HG02852 (cell line): ENCODE measurements at regions not wholly inside any gene's neighbourhood (a gene's known extent, or its start where the extent isn't known, plus 50 kb on each side); places are given as distances from the start of the nearest gene placed in this dataset.
A peak's percentile ranks its signal among the peaks of the same experiment; 100 is the strongest.
"Not testable (repeated sequence)": the region's sequence is repeated elsewhere in the genome, so short reads cannot be mapped to it uniquely, and the experiment has no call there.

ENCODE experiments used
- ATAC-seq: cut with Tn5 transposase; IDR thresholded peaks from one replicate; pipeline ENCODE4 v1.9.1; 2021; ENCODE audit warnings: mild to moderate bottlenecking, moderate library complexity; ENCODE audit not compliant: unreplicated experiment

- no peak for ATAC-seq
These were observed 937.4 kb upstream of the GJE1 start for GRCh38 chr6:141195251-141195832.

GRCh38 chr6:141183368-141183767 is 949.4 kb upstream of the GJE1 start:
- ATAC-seq: no peak

DNA sequence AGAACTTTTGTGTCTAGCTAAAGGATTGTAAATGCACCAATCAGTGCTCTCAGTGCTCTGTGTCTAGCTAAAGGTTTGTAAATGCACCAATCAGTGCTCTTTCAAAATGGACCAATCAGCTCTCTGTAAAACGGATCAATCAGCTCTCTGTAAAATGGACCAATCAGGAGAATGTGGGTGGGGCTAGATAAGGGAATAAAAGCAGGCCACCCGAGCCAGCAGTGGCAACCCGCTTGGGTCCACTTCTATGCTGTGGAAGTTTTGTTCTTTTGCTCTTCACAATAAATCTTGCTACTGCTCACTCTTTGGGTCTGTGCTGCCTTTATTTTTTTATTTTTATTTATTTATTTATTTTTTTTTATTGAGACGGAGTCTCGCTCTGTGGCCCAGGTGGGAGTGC is 957.3 kb upstream of the GJE1 start:
- ATAC-seq: not testable (repeated sequence)

DNA sequence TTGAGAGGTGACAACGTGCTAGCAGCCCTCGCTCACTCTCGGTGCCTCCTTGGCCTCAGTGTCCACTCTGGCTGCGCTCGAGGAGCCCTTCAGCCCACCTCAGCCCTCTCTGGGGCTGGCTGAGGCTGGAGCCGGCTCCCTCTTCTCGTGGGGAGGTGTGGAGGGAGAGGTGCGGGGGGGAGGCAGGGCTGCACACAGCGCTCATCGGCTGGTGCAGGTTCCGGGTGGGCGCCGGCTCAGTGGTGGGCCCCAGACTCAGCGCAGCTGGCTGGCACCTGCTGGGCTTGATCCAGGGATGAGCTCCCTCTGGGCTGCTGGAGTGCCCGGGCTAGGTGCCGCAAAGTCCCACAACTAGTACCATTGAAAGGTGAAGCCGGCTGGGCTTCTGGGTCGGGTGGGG is 957.8 kb upstream of the GJE1 start:
- ATAC-seq: no peak

DNA sequence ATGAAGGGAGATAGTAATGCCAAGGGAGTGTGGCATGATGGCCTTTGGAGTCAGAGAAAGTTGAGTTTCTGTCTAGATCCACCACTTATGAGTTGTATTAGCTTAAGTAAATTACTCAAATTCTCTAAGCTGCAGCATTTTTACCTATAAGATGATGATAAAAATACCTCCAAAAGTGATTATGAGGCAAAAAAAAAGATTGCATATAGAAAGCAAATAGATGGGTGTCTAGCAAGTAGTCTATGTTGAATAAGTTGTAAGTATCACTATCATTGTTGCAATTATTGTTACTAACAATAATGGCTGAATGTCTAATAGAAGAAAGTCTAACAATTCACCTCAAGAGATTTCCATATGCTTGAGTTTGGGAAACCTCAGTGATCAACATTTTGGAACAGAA is 959.2 kb upstream of the GJE1 start:
- no peak for ATAC-seq

DNA sequence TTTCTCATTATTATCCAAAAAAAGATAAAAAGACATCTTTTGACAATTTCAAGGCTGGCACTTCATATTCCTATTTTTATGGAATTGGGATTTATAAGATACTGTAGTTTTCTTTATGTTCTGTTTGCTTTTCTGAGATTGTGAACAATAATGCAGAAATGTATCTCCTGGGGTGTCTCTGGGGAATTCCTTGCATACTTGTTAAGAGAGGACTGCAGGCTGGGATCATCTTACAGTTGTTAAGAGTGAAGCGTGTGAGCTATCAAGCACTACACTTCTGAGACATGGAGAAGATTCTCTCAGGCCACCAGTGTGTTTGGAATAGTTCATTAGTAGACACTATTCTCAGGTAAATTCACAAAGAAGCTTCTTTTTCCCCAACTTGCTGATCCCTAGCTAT is 963.3 kb upstream of the GJE1 start:
- no peak for ATAC-seq

DNA sequence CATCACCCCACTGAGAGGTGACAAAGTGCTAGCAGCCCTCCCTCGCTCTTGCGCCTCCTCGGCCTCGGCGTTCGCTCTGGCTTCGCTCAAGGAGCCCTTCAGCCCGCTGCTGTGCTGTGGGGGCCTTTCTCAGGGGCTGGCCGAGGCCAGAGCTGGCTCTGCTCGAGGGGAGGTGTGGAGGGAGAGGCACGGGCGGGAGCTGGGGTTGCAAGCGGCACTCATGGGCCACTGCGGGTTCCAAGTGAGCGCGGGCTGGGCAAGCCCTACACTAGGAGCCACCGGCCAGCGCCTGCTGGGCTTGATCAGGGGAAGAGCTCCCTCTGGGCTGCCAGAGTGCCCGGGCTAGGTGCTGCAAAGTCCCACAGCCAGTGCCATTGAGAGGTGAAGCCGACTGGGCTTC is 964.8 kb upstream of the GJE1 start:
- ATAC-seq: no peak

DNA sequence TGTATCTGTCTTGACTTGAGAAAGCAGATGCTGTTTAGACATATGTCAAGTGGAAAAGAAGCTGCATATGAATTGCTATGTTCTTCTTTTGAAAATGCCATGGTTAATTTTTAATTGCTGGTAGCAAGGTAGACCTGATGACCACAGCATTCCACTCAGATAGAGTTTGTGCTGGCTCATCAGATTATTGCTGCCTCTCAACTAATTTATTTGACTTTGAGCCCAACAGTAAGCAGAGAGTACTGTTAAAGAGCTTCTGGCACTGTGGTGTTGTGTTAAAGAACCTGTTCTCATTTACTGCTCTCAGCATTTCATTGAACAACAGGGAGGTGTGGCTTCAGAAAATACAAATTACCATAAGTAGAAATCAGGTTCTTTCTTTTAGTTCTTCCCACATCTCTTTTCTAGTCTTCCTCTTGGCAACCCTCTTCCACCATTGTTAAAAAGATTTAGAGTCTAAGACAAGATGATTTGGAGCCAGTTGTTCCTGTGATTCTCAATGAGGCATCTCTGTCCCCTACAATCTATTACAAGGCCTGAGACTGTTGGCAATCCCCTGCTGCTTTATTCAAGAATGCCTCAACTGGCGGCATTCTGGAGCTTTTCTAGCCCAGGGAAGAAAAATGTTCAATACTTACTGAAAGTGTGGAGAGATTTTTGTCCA is 967.6 kb upstream of the GJE1 start:
- ATAC-seq: no peak

DNA sequence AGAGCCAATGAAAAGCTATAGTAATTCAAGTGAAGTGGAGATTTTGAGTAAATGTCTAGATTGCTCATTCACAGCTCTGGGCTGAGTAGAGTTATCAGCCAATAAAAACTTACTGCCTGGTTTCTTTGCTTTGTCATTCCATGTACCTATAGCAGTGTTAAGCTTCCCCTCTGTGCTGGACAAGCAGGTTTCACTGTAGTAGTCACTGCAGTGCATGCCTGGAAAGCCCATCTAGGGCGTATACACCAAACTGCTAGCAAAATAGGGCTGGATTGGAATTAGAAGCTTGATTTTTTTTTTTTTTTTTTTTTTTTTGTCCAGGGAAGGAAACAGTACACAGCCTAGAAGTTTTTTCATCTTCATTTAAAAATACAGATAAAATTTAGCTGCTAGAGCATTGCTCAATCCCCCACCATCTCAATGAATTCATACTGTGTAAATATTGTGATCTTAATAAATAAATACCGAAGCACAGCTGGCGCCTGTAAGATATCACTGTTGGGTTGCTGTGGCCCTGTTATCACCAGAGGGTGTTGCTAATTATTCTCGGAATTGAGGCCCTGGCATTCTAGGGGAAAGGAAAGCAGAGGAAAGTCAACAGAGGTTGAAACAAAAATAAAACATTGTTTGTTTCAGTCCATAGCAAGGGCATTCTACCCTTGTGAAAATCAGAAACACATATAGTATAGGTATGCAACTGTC is 968.5 kb upstream of the GJE1 start:
- ATAC-seq: no peak

DNA sequence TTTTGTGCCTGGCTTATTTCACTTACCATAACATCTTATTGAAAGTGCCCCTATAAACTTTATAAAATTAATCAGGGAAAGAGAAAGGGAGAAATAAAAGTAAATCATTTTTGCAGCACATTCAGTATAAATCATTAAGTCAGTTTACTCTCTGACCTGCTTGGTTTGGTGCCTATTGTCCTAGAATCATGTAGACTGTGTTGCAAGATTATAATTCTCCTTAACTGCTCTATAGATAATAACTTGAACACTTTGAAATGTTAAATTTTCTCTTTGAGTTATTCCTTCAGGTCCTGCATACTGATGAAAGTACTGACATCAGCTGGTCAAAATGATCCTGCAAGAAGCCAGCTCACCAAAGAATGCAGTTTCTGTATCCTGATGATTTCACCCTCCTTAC is 969.6 kb upstream of the GJE1 start:
- no peak for ATAC-seq

- ATAC-seq: no peak
These were observed 974.0 kb upstream of the GJE1 start for GRCh38 chr6:141158740-141159139.

DNA sequence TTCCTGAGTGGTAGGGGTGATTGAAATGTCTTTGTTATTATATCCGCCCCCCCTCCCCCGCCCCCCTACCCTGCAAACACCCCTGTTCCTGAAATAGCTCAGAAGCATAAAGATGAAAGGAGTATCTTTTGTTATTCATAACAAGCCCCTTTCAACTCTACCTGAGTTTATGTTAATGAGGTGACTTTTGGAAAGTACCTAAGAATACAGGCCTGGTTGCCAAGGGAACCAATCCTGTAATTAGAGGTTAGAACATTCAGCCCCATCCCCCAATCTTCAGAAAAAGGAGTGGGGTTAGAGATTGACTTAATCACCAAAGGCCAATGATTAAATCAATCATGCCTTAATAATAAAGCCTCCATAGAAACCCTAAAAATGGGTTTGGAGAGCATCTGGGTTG is 979.2 kb upstream of the GJE1 start:
- peak; percentile 64 for ATAC-seq

DNA sequence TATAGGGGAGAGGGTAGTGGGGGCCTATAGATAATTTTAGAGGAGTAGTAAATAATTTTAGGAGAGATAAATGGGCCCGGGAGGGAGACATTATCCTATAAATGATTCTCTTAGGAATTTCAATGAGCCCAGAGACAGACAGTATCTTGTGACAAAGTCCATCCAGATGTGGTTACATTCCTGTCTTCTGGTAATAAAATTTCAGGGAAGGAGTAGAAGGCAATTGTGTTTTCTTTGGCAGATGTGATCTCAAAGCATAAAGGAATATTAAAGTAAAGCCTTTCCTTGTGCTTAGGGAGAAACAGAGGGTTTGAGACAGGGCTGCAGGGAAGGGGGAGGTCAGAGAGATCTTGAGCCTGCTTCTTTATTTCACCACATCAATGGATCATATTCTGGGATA is 979.8 kb upstream of the GJE1 start:
- no peak for ATAC-seq

DNA sequence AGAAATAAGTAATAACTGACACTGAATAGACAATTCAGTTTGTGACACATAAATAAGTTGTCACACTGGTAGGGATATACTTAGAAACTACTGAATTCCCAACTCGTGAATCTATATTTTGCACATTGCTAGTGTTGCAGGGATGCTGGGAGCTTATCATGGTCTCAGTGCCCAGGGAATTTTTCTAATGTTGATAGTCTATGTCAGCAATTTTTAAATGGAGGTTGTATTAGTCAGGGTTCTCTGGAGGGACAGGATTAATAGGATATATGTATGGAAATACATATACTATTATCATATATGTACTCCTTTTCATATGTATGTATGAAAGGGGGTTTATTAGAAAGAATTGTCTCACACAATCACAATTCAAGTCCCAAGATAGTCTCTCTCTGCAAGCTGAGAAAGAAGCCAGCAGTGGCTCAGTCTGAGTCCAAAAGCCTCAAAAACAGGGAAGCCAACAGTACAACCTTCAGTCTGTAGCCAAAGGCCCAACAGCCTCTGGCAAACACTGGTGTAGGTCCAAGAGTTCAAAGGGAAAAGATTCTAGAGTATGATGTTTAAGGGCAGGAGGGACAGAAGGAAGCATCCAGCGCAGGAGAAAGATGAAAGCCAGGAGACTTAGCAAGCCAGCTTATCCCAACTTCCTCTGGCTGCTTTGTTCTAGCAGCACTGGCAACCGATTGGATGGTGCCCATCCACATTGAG is 980.9 kb upstream of the GJE1 start:
- ATAC-seq: no peak

GRCh38 chr6:141141870-141142269 is 990.9 kb upstream of the GJE1 start:
- ATAC-seq: no peak

DNA sequence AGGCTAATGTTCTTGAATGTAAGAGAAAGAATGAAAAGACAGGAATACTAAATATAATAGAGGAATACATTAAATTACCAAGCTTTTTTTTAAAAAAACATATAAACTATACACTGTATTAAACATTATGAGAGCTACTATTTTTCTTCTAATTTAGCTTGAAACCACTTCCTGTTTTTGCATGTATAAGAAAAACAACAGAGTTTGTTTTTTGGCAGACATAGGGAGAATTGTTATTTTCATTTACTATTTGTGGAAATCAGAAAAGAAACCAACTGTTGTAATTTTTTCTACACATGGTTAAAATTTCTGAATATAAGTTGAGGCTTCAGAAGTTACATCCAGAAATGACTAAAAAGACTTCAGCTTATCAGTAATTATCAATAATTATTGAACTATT is 991.8 kb upstream of the GJE1 start:
- ATAC-seq: no peak

GRCh38 chr6:141139461-141139860 is 993.3 kb upstream of the GJE1 start:
- no peak for ATAC-seq

DNA sequence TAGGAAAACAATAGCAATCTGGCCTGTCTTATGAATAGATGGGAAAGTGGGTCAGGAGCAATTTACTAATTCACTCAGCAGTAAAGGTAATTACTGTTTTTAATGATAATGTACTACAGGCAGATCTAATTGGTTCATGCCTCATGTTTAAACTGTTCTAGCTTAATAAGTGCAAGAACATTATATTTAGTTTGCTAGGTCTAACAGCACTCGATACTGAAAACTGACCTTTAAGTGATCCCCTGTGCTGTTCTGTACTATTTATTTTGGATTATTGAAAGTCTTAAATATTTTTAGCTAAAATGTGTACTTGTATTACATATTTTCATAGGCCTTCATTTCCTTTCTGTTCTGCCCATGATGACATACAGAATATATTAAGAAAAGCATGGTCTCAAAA is 998.0 kb upstream of the GJE1 start:
- ATAC-seq: no peak

GRCh38 chr6:141133836-141134235 is 998.9 kb upstream of the GJE1 start:
- no peak for ATAC-seq

- ATAC-seq: no peak
These were observed 999.4 kb upstream of the GJE1 start for GRCh38 chr6:141133346-141133745.

DNA sequence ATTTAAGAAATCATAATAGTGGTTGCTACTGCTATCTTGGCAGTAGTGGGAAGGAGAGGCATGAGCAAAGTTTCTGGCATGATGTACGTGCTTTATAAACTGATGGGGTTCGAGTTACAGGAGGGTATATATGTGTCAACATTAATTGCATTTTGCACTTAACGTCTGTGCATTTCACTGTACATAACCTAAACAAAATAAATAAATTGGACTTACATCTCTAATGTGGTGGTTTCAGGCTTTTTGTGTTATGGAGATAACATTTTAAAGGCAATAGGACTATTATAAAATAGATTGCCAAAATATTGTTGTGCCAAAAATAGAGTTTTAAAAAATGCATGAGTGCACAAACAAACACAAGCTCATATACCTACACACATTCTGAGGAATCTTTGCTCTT is 1001.1 kb upstream of the GJE1 start:
- ATAC-seq: no peak

DNA sequence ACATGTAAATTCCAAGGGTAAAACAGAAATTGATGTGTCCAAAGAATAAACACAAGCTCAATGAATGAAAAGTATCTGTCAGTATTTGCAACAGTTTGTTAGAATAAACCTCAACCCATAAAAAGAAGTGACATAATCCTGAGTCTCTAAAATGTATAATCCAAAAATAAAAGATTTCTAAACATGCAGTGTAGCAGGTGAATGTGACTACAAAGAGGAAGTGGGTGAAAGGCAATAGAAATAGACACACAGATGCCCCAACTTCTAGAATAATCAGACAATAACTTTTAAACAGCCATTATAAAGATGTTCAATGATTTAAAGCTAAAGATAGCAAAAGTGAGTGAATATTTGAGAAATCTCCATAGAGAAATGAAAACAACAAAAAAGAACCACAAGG is 1009.2 kb upstream of the GJE1 start:
- peak; percentile 39 for ATAC-seq
